ENCODE measurements at regions not wholly inside any gene's neighbourhood (a gene's known extent, or its start where the extent isn't known, plus 50 kb on each side); places are given as distances from the start of the nearest gene placed in this dataset.

- peaks cover 3% of the 10 kb centered on the region for H3K4me1 ChIP-seq (ENCODE audit: control insufficient read depth, insufficient read depth, low read length)
- no peaks in the 10 kb centered on the region for H3K9me3 ChIP-seq (replicated peaks; ENCODE audit: control insufficient read depth, insufficient read depth, low read length)
- no peak overlapping the region for H3K4me2 ChIP-seq (ENCODE audit: control insufficient read depth, insufficient read depth)
- DNase-seq (ENCODE audit: low read depth, low spot score) (no peak), ATAC-seq (no peak), FAIRE-seq (no peak)
- CTCF ChIA-PET: no interaction called here
- TF ChIP-seq IRF4 (IDR thresholded peaks at IDR 0.05; ENCODE audit: low read depth, low read length): no peak
- no peak for TF ChIP-seq BCL11A (IDR thresholded peaks at IDR 0.05; ENCODE audit: low read depth, low read length)
- TF ChIP-seq CHD2 (IDR thresholded peaks at IDR 0.05; ENCODE audit: borderline replicate concordance, low read depth, low read length): no peak
- no peak for TF ChIP-seq ZNF274 (IDR thresholded peaks at IDR 0.05; ENCODE audit: insufficient read depth, insufficient read length)
- no peak for TF ChIP-seq POU2F2 (IDR thresholded peaks at IDR 0.05; ENCODE audit: borderline replicate concordance, low read depth, low read length)
- TF ChIP-seq SUZ12 (IDR thresholded peaks at IDR 0.05; ENCODE audit: unreplicated experiment): no peak
- TF ChIP-seq ZNF24 (IDR thresholded peaks at IDR 0.05): no peak
- no peak for TF ChIP-seq HDAC2 (IDR thresholded peaks at IDR 0.05)
- TF ChIP-seq MYB (IDR thresholded peaks at IDR 0.05; ENCODE audit: borderline replicate concordance, low read depth, low read length): no peak
- no peak for TF ChIP-seq MYC (IDR thresholded peaks at IDR 0.05; ENCODE audit: insufficient read depth, insufficient read length, insufficient replicate concordance, low read length, severe bottlenecking)
- TF ChIP-seq RELA (IDR thresholded peaks at IDR 0.05; ENCODE audit: borderline replicate concordance, partially characterized antibody): no peak
- no peak for TF ChIP-seq POLR2AphosphoS5 (IDR thresholded peaks at IDR 0.05; ENCODE audit: low read length)
- no peak for TF ChIP-seq SRF (IDR thresholded peaks at IDR 0.05; ENCODE audit: low read depth in 2 of 2, low read length in 2 of 2)
- TF ChIP-seq CREM (IDR thresholded peaks at IDR 0.05; ENCODE audit: low read depth): no peak
- TF ChIP-seq RB1 (IDR thresholded peaks at IDR 0.05; ENCODE audit: borderline replicate concordance): no peak
- 34% methylated on average over 17 of the region's 17 CpGs for WGBS (ENCODE audit: insufficient coverage, insufficient replicate concordance, low lambda C conversion rate, missing lambda C conversion rate)
- in situ Hi-C loops (cut with MboI): no loop called here
- intact Hi-C loops (cut with micrococcal nuclease; ENCODE audit: unreplicated experiment): no loop called here
- no peaks in the 10 kb centered on the region for H4K20me1 ChIP-seq (ENCODE audit: control insufficient read depth, insufficient read depth)
- no peaks in the 10 kb centered on the region for H3K36me3 ChIP-seq (ENCODE audit: control insufficient read depth in 2 of 2, insufficient read depth in 2 of 2, low read length in 1 of 2)
- H3K4me3 ChIP-seq: no peak overlapping the region
- SMC1A ChIA-PET (ENCODE audit: uncharacterized antibody, unreplicated experiment): no interaction called here
- H3K79me2 ChIP-seq (ENCODE audit: control insufficient read depth, insufficient read depth, low read length): no peaks in the 10 kb centered on the region
- H3K27me3 ChIP-seq (replicated peaks in 1 of 2; ENCODE audit: control insufficient read depth in 2 of 2, insufficient read depth in 2 of 2, low read length in 1 of 2): no peaks in the 10 kb centered on the region; a peak in 1 of 4 replicates
- RAD21 ChIA-PET (ENCODE audit: unreplicated experiment): no interaction called here
- POLR2A ChIA-PET: no interaction called here
- no peak overlapping the region for H3K9ac ChIP-seq (ENCODE audit: control insufficient read depth, insufficient read depth, low read length)
- no peak overlapping the region for H3K27ac ChIP-seq (ENCODE audit: control insufficient read depth, insufficient read depth)
- H2AFZ ChIP-seq (ENCODE audit: control insufficient read depth, low read depth, low read length): no peak overlapping the region
- BruUV-seq (replicated peaks): no TSS peak
Observed at GRCh38 chr15:100783760-100784492, 95.7 kb upstream of the ALDH1A3 start.

Data from GM12878 (cell line).